ENCODE measurements at regions not wholly inside any gene's neighbourhood (a gene's known extent, or its start where the extent isn't known, plus 50 kb on each side); places are given as distances from the start of the nearest gene placed in this dataset.

DNA sequence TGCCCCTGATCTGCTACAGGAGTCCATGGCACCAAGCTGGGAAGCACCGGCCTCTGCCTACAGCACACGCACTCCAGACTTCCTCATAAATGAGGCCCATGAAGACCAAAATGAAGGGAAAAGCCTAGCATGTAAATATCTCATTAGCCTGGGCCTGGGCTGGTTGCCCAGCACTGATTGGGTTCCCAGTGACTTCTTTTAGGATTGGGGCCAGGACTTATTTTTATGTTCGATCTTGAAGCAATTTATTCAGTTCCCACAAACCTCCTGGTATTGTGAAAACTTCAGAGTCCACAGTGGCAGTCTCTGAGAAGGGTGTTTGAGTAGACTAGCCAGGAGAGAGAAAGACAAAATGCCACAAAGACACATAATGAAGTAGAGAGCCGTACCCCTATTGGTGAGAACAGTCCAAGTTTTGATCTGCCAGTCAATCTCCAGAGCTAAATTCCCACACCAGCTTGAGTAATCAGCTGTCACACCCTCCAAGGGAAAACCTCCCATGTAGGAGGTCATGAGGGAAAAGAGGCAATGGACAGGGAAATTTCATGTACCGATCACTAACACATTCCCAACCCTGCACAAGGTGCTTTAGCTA is 78.2 kb downstream of the PHLDA1 start:
- no peak for TF ChIP-seq IRF2 (CRISPR knock-in tag; IDR thresholded peaks at IDR 0.05; ENCODE audit: borderline replicate concordance, low read depth)
- TF ChIP-seq, protein P1, sequence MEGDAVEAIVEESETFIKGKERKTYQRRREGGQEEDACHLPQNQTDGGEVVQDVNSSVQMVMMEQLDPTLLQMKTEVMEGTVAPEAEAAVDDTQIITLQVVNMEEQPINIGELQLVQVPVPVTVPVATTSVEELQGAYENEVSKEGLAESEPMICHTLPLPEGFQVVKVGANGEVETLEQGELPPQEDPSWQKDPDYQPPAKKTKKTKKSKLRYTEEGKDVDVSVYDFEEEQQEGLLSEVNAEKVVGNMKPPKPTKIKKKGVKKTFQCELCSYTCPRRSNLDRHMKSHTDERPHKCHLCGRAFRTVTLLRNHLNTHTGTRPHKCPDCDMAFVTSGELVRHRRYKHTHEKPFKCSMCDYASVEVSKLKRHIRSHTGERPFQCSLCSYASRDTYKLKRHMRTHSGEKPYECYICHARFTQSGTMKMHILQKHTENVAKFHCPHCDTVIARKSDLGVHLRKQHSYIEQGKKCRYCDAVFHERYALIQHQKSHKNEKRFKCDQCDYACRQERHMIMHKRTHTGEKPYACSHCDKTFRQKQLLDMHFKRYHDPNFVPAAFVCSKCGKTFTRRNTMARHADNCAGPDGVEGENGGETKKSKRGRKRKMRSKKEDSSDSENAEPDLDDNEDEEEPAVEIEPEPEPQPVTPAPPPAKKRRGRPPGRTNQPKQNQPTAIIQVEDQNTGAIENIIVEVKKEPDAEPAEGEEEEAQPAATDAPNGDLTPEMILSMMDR (IDR thresholded peaks at IDR 0.05): no peak

All from WTC11 (cell line).